WTC11 (cell line): ENCODE measurements at regions not wholly inside any gene's neighbourhood (a gene's known extent, or its start where the extent isn't known, plus 50 kb on each side); places are given as distances from the start of the nearest gene placed in this dataset.

Experiments
- ATAC-seq: fragments of 200-7000 bp; cut with Tn5 transposase; 2 replicates; pipeline ENCODE4 v1.10.0; 2021; ENCODE audit warnings: mild to moderate bottlenecking, moderate library complexity
- CTCF ChIA-PET: fragments of 300-600 bp; sonication (Branson Sonifier 250); formaldehyde crosslinking; loops from one replicate; lab custom pipeline; 2021; ENCODE audit warnings: antibody characterized with exemption; lab: Charles Lee
- POLR2A ChIA-PET: fragments of 350-600 bp; sonication (Branson Sonifier 250); formaldehyde crosslinking; loops from one replicate; lab custom pipeline; 2021; ENCODE audit warnings: antibody characterized with exemption; lab: Charles Lee
- DNase-seq: peaks from one replicate; pipeline ENCODE4 v3.0.0; 2021; ENCODE audit warnings: low spot score
- H3K27ac Mint-ChIP-seq: 2 replicates; pipeline ENCODE4 v1.8.0; 2021; ENCODE audit warnings: mixed read lengths
- H3K27me3 Mint-ChIP-seq: 2 replicates; pipeline ENCODE4 v1.8.0; 2021; ENCODE audit warnings: low read depth, mild to moderate bottlenecking, moderate library complexity, mixed read lengths
- H3K36me3 Mint-ChIP-seq: 2 replicates; pipeline ENCODE4 v1.8.0; 2021; ENCODE audit warnings: mixed read lengths
- H3K4me1 Mint-ChIP-seq: 2 replicates; pipeline ENCODE4 v1.8.0; 2022; ENCODE audit warnings: mixed read lengths
- H3K4me3 Mint-ChIP-seq: 2 replicates; pipeline ENCODE4 v1.8.0; 2021; ENCODE audit warnings: mild to moderate bottlenecking, moderate library complexity, mixed read lengths
- H3K9me3 Mint-ChIP-seq: 2 replicates; pipeline ENCODE4 v1.8.0; 2021; ENCODE audit warnings: mixed read lengths
- AR ChIP-seq: fragments of 250-450 bp; sonication (Bioruptor Pico); IDR thresholded peaks from 2 replicates; pipeline ENCODE4 v1.9.0; 2021; ENCODE audit warnings: mild to moderate bottlenecking
- ARID4B ChIP-seq: sonication (generic); formaldehyde crosslinking; IDR thresholded peaks from 2 replicates; pipeline ENCODE4 v1.8.0; 2023; ENCODE audit warnings: missing genetic modification reagents, mild to moderate bottlenecking, borderline replicate concordance
- ATF2 ChIP-seq: sonication (generic); formaldehyde crosslinking; IDR thresholded peaks from 2 replicates; pipeline ENCODE4 v1.8.1; 2022; ENCODE audit warnings: low read depth, missing genetic modification reagents, borderline replicate concordance
- CDX4 ChIP-seq: fragments of 250-450 bp; sonication (Bioruptor Pico); IDR thresholded peaks from 2 replicates; pipeline ENCODE4 v1.9.0; 2021; ENCODE audit warnings: moderate library complexity, mild to moderate bottlenecking, inconsistent platforms, borderline replicate concordance
- CREB1 ChIP-seq: sonication (generic); formaldehyde crosslinking; IDR thresholded peaks from 2 replicates; pipeline ENCODE4 v1.8.0; 2023; ENCODE audit warnings: mild to moderate bottlenecking, missing genetic modification reagents
- E2F4 ChIP-seq: sonication (generic); formaldehyde crosslinking; IDR thresholded peaks from 2 replicates; pipeline ENCODE4 v1.8.1; 2022; ENCODE audit warnings: low read depth, mild to moderate bottlenecking, moderate library complexity, missing genetic modification reagents, borderline replicate concordance
- EMX1 ChIP-seq: fragments of 250-450 bp; sonication (Bioruptor Pico); IDR thresholded peaks from 2 replicates; pipeline ENCODE4 v1.8.0; 2021; ENCODE audit warnings: mild to moderate bottlenecking
- GTF2I ChIP-seq: fragments of 250-450 bp; sonication (Bioruptor Pico); conservative IDR thresholded peaks from 2 replicates; pipeline ENCODE4 v1.4.0; 2021; ENCODE audit warnings: mild to moderate bottlenecking
- IRF1 ChIP-seq: sonication (generic); formaldehyde crosslinking; IDR thresholded peaks from 2 replicates; pipeline ENCODE4 v1.8.0; 2023; ENCODE audit warnings: missing genetic modification reagents
- SMAD3 ChIP-seq: sonication (generic); formaldehyde crosslinking; IDR thresholded peaks from 2 replicates; pipeline ENCODE4 v1.8.0; 2022; ENCODE audit warnings: missing genetic modification reagents, mild to moderate bottlenecking, borderline replicate concordance
- SMAD4 ChIP-seq: sonication (generic); formaldehyde crosslinking; IDR thresholded peaks from 2 replicates; pipeline ENCODE4 v1.8.0; 2022; ENCODE audit warnings: mild to moderate bottlenecking, missing genetic modification reagents
- ZNF121 ChIP-seq: sonication (generic); formaldehyde crosslinking; IDR thresholded peaks from 2 replicates; pipeline ENCODE4 v1.8.0; 2023; ENCODE audit warnings: missing genetic modification reagents

- H3K27ac Mint-ChIP-seq, result no peak overlapping the region
- POLR2A ChIA-PET, result no interaction called here
- H3K4me1 Mint-ChIP-seq, result no peaks in the 10 kb centered on the region
- H3K9me3 Mint-ChIP-seq, result no peaks in the 10 kb centered on the region
- H3K27me3 Mint-ChIP-seq, result no peaks in the 10 kb centered on the region
- DNase-seq (no peak), ATAC-seq (no peak)
- H3K36me3 Mint-ChIP-seq, result no peaks in the 10 kb centered on the region
- H3K4me3 Mint-ChIP-seq, result no peak overlapping the region
- no peak for TF ChIP-seq ZNF121 (CRISPR knock-in tag)
- CTCF ChIA-PET, result no interaction called here
Measured at GRCh38 chr1:194503209-194503608, 1316.8 kb upstream of the B3GALT2 start.

GRCh38 chr1:194495434-194495833, 1309.0 kb upstream of the B3GALT2 start:
- Mint-ChIP-seq H3K4me3 (no peak overlapping the region), H3K27me3 (no peaks in the 10 kb centered on the region), H3K9me3 (peaks cover 42% of the 10 kb centered on the region), H3K27ac (no peak overlapping the region), H3K4me1 (no peaks in the 10 kb centered on the region), H3K36me3 (peaks cover 20% of the 10 kb centered on the region)
- TF ChIP-seq EMX1 (no peak), ATF2 (CRISPR knock-in tag) (no peak), IRF1 (no peak), SMAD4 (CRISPR knock-in tag) (no peak), CREB1 (CRISPR knock-in tag) (no peak), SMAD3 (CRISPR knock-in tag) (no peak), ARID4B (CRISPR knock-in tag) (no peak), AR (CRISPR knock-in tag) (no peak), GTF2I (no peak), E2F4 (CRISPR knock-in tag) (no peak), CDX4 (CRISPR knock-in tag) (no peak)
- DNase-seq (no peak), ATAC-seq (no peak)
- ChIA-PET CTCF (no interaction called here), POLR2A (no interaction called here)
